CD14-positive monocyte (primary cell): ENCODE measurements at regions not wholly inside any gene's neighbourhood (a gene's known extent, or its start where the extent isn't known, plus 50 kb on each side); places are given as distances from the start of the nearest gene placed in this dataset.

Experiments used
- DNase-seq, 3 donors: peaks; one replicate each; pipeline ENCODE4 v3.0.0-alpha.2; 2011 to 2022
- H2AFZ ChIP-seq: 2 replicates; pipeline ENCODE4 v1.6.0; 2012; ENCODE audit warnings: mild to moderate bottlenecking, low read depth, low read length, inconsistent platforms; ENCODE audit not compliant: insufficient read depth, poor library complexity, severe bottlenecking
- H3K27ac ChIP-seq, 2 donors: 1 replicate in 1 of 2; 2 replicates in 1 of 2; pipeline ENCODE4 v1.5.1; 2012 to 2013; ENCODE audit warnings: low read length in 2 of 2, control low read depth in 1 of 2, inconsistent platforms in 1 of 2, low read depth in 1 of 2, mild to moderate bottlenecking in 1 of 2
- H3K27me3 ChIP-seq, 2 donors: one replicate each; pipeline versions ENCODE4 v1.6.0 to v1.6.1; 2011 to 2013; ENCODE audit warnings: low read length in 2 of 2; ENCODE audit not compliant: control insufficient read depth in 2 of 2, insufficient read depth in 2 of 2
- H3K36me3 ChIP-seq, 2 donors: replicated peaks in 1 of 2; 1 replicate in 1 of 2; 2 replicates in 1 of 2; pipeline versions ENCODE4 v1.5.1 to v1.6.1; 2012 to 2013; ENCODE audit warnings: low read length in 2 of 2, control low read depth in 1 of 2, inconsistent platforms in 1 of 2, mild to moderate bottlenecking in 1 of 2; ENCODE audit not compliant: insufficient read depth in 2 of 2, control insufficient read depth in 1 of 2
- H3K4me1 ChIP-seq, 2 donors: 1 replicate in 1 of 2; 2 replicates in 1 of 2; pipeline versions ENCODE4 v1.5.1 to v1.6.1; 2012 to 2013; ENCODE audit warnings: low read length in 2 of 2, control low read depth in 1 of 2, inconsistent platforms in 1 of 2, mild to moderate bottlenecking in 1 of 2, moderate library complexity in 1 of 2; ENCODE audit not compliant: insufficient read depth in 2 of 2, control insufficient read depth in 1 of 2
- H3K4me2 ChIP-seq: replicated peaks from 2 replicates; pipeline ENCODE3; 2012; ENCODE audit warnings: low read length, moderate library complexity, mild to moderate bottlenecking; ENCODE audit not compliant: poor library complexity, severe bottlenecking; ENCODE audit errors: extremely low read depth
- H3K4me3 ChIP-seq, 3 experiments: fragments of 200-600 bp in 1 of 3; sonication (generic) in 1 of 3; replicated peaks in 1 of 3; 1 replicate in 2 of 3; 2 replicates in 1 of 3; pipeline ENCODE4 v1.5.1; 2011 to 2013; ENCODE audit warnings: low read length in 3 of 3, mild to moderate bottlenecking in 3 of 3, control low read depth in 2 of 3, low read depth in 2 of 3, inconsistent platforms in 1 of 3, moderate library complexity in 1 of 3
- H3K79me2 ChIP-seq: 2 replicates; pipeline ENCODE4 v1.6.0; 2012; ENCODE audit warnings: mild to moderate bottlenecking, control low read depth, inconsistent platforms, low read length, moderate library complexity; ENCODE audit not compliant: insufficient read depth
- H3K9ac ChIP-seq: 2 replicates; pipeline ENCODE4 v1.6.0; 2017; ENCODE audit warnings: low read length, mild to moderate bottlenecking; ENCODE audit not compliant: insufficient read depth, poor library complexity, severe bottlenecking
- H3K9me3 ChIP-seq, 2 donors: replicated peaks in 1 of 2; 1 replicate in 1 of 2; 2 replicates in 1 of 2; pipeline versions ENCODE4 v1.5.1 to v1.6.1; 2012 to 2013; ENCODE audit warnings: low read length in 2 of 2, control low read depth in 1 of 2; ENCODE audit not compliant: control insufficient read depth in 1 of 2, insufficient read depth in 1 of 2
- H4K20me1 ChIP-seq: 2 replicates; pipeline ENCODE4 v1.6.0; 2012; ENCODE audit warnings: mild to moderate bottlenecking, low read length, control low read depth, moderate library complexity; ENCODE audit not compliant: insufficient read depth
- H3K27ac Mint-ChIP-seq, 7 donors: one replicate each; pipeline ENCODE4 v1.8.0; 2020; ENCODE audit warnings: mild to moderate bottlenecking in 7 of 7, mixed read lengths in 7 of 7, moderate library complexity in 6 of 7, inconsistent platforms in 2 of 7
- H3K27me3 Mint-ChIP-seq, 3 donors: one replicate each; pipeline ENCODE4 v1.8.0; 2021 to 2022; ENCODE audit warnings: low read depth in 3 of 3, mild to moderate bottlenecking in 3 of 3, mixed read lengths in 3 of 3, moderate library complexity in 3 of 3, inconsistent platforms in 1 of 3
- H3K36me3 Mint-ChIP-seq, 2 donors: one replicate each; pipeline ENCODE4 v1.8.0; 2020; ENCODE audit warnings: mixed read lengths in 2 of 2, inconsistent platforms in 1 of 2, mild to moderate bottlenecking in 1 of 2
- H3K4me1 Mint-ChIP-seq: one replicate; pipeline ENCODE4 v1.8.0; 2020; ENCODE audit warnings: mild to moderate bottlenecking, mixed read lengths
- H3K4me3 Mint-ChIP-seq, 2 donors: one replicate each; pipeline ENCODE4 v1.8.0; 2020; ENCODE audit warnings: mild to moderate bottlenecking in 2 of 2, mixed read lengths in 2 of 2, moderate library complexity in 1 of 2
- H3K9me3 Mint-ChIP-seq, 7 donors: one replicate each; pipeline ENCODE4 v1.8.0; 2020 to 2022; ENCODE audit warnings: mixed read lengths in 7 of 7, mild to moderate bottlenecking in 6 of 7, moderate library complexity in 6 of 7, inconsistent platforms in 2 of 7
- CTCF ChIP-seq: fragments of 200-600 bp; IDR thresholded peaks from one replicate; pipeline ENCODE4 v1.8.0; 2022; ENCODE audit warnings: antibody characterized with exemption, mild to moderate bottlenecking
- WGBS: methylation state at CpG from one replicate; pipeline ENCODE4 v1.1.5; 2013; ENCODE audit warnings: missing lambda C conversion rate; ENCODE audit not compliant: insufficient coverage; 5-methylcytosine and 5-hydroxymethylcytosine counted together
- intact Hi-C, 2 donors: fragments of 100-400 bp; cut with micrococcal nuclease; formaldehyde crosslinking; loops; one replicate each; pipeline versions ENCODE4 v1.15.0 to v1.15.1; 2023

GRCh38 chr6:26222571-26222970 is 135.3 kb downstream of the HFE start:
- peak overlapping the region in 1 of 3 experiments; percentile 94 for H3K4me3 ChIP-seq
- peak overlapping the region in 1 of 2 donors; percentile 92 for H3K27ac ChIP-seq
- DNase-seq, result no peak
- H3K4me1 ChIP-seq, result peaks cover 14 to 30% of the 10 kb centered on the region in 2 donors
- peaks cover 7 to 13% of the 10 kb centered on the region in 2 donors for H3K9me3 ChIP-seq
- 31% methylated on average over 2 of the region's 5 CpGs for WGBS
- H3K4me3 Mint-ChIP-seq, result no peak overlapping the region
- H3K4me1 Mint-ChIP-seq, result peaks cover 17% of the 10 kb centered on the region
- H3K9ac ChIP-seq, result no peak overlapping the region
- peak overlapping the region; percentile 81 for H2AFZ ChIP-seq
- H3K27me3 Mint-ChIP-seq, result peaks cover 0 to 2% (median 0%) of the 10 kb centered on the region in 3 donors
- H3K4me2 ChIP-seq, result peak overlapping the region; percentile 84
- H3K27ac Mint-ChIP-seq, result peak overlapping the region in 2 of 7 donors; percentile 22 to 23
- no peak for TF ChIP-seq CTCF
- peaks cover 0 to 3% of the 10 kb centered on the region in 2 donors for H3K36me3 Mint-ChIP-seq
- peaks cover 0 to 2% (median 0%) of the 10 kb centered on the region in 7 donors for H3K9me3 Mint-ChIP-seq
- peaks cover 3% of the 10 kb centered on the region for H3K79me2 ChIP-seq
- no peaks in the 10 kb centered on the region for H3K36me3 ChIP-seq
- intact Hi-C loops, result no loop called here
- no peaks in the 10 kb centered on the region for H3K27me3 ChIP-seq
- H4K20me1 ChIP-seq, result no peaks in the 10 kb centered on the region

- H2AFZ ChIP-seq, result peak overlapping the region; percentile 81
- peaks cover 0 to 3% of the 10 kb centered on the region in 2 donors for H3K36me3 Mint-ChIP-seq
- intact Hi-C loops, result no loop called here
- H3K9ac ChIP-seq, result peak overlapping the region; percentile 67
- H3K79me2 ChIP-seq, result peaks cover 3% of the 10 kb centered on the region
- peaks cover 0 to 2% (median 0%) of the 10 kb centered on the region in 7 donors for H3K9me3 Mint-ChIP-seq
- peaks cover 17% of the 10 kb centered on the region for H3K4me1 Mint-ChIP-seq
- peak overlapping the region; percentile 76 to 100 (median 94) for H3K4me3 ChIP-seq
- no peaks in the 10 kb centered on the region for H4K20me1 ChIP-seq
- no peak for TF ChIP-seq CTCF
- H3K4me1 ChIP-seq, result peaks cover 7 to 24% of the 10 kb centered on the region in 2 donors
- peak overlapping the region in 1 of 7 donors; percentile 21 for H3K27ac Mint-ChIP-seq
- no peak overlapping the region for H3K4me3 Mint-ChIP-seq
- no peaks in the 10 kb centered on the region for H3K27me3 ChIP-seq
- H3K9me3 ChIP-seq, result peaks cover 7 to 13% of the 10 kb centered on the region in 2 donors
- no peaks in the 10 kb centered on the region for H3K36me3 ChIP-seq
- peaks cover 0 to 2% (median 0%) of the 10 kb centered on the region in 3 donors for H3K27me3 Mint-ChIP-seq
- no peak for DNase-seq
- WGBS, result no CpG with 5 or more reads among the region's 7 CpGs
- peak overlapping the region in 1 of 2 donors; percentile 92 for H3K27ac ChIP-seq
- peak overlapping the region; percentile 84 for H3K4me2 ChIP-seq
These were observed 136.0 kb downstream of the HFE start for GRCh38 chr6:26223228-26223627.
